C4-2B (cell line): ENCODE measurements at regions not wholly inside any gene's neighbourhood (a gene's known extent, or its start where the extent isn't known, plus 50 kb on each side); places are given as distances from the start of the nearest gene placed in this dataset.

Experiments used
- CTCF ChIP-seq: fragments of 450-650 bp; conservative IDR thresholded peaks from 2 replicates; pipeline ENCODE4 v1.5.1; 2017; ENCODE audit warnings: mild to moderate bottlenecking
- ZFX ChIP-seq: fragments of 450-650 bp; IDR thresholded peaks from 2 replicates; pipeline ENCODE4 v1.6.1; 2017

DNA sequence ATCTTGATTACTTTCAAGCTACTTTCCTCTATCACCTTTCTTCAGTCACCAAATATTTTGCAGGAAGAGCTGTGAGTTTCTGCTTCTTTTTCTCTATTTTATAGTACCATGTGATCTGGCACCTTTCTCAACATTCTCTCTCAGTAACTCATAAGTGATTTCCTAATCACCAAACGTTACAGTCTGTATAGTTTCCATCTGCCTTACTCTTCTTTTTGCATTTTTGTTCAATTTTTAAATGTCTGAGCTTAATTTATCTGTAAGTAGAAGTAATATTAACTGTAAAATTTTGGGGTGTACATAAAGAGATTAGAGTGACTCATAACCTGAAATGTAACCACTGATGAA lies 422.1 kb upstream of the SYT1 start:
- no peak for TF ChIP-seq CTCF
- TF ChIP-seq ZFX = no peak
